Activated CD8-positive, alpha-beta T cell treated with anti-CD3 and anti-CD28 coated beads for 36 hours (primary cell): ENCODE measurements at regions not wholly inside any gene's neighbourhood (a gene's known extent, or its start where the extent isn't known, plus 50 kb on each side); places are given as distances from the start of the nearest gene placed in this dataset.

ENCODE experiments used
- ATAC-seq: fragments of 200-7000 bp; cut with Tn5 transposase; one replicate; pipeline ENCODE4 v1.10.0; 2021; ENCODE audit warnings: mild to moderate bottlenecking, moderate library complexity
- CTCF ChIA-PET: fragments of 350-600 bp; sonication (Branson Sonifier 250); formaldehyde crosslinking; loops from one replicate; lab custom pipeline; 2021; ENCODE audit warnings: antibody characterized with exemption; lab: Charles Lee
- POLR2A ChIA-PET: fragments of 350-600 bp; sonication (Branson Sonifier 250); formaldehyde crosslinking; loops from one replicate; lab custom pipeline; 2021; ENCODE audit warnings: antibody characterized with exemption; lab: Charles Lee
- DNase-seq: peaks from one replicate; pipeline ENCODE4 v3.0.0-alpha.2; 2020
- H3K27ac Mint-ChIP-seq: one replicate; pipeline ENCODE4 v1.8.0; 2021; ENCODE audit warnings: mild to moderate bottlenecking, mixed read lengths
- H3K27me3 Mint-ChIP-seq: one replicate; pipeline ENCODE4 v1.8.0; 2021; ENCODE audit warnings: mixed read lengths
- H3K36me3 Mint-ChIP-seq: one replicate; pipeline ENCODE4 v1.8.0; 2021; ENCODE audit warnings: low read depth, mixed read lengths
- H3K4me1 Mint-ChIP-seq: one replicate; pipeline ENCODE4 v1.8.0; 2021; ENCODE audit warnings: low read depth, mixed read lengths
- H3K4me3 Mint-ChIP-seq: one replicate; pipeline ENCODE4 v1.8.0; 2021; ENCODE audit warnings: mild to moderate bottlenecking, moderate library complexity, mixed read lengths
- H3K9me3 Mint-ChIP-seq: one replicate; pipeline ENCODE4 v1.8.0; 2021; ENCODE audit warnings: mixed read lengths
- intact Hi-C: fragments of 100-400 bp; cut with micrococcal nuclease; formaldehyde crosslinking; loops from one replicate; pipeline ENCODE4 v1.10.0; 2022
- TF ChIP-seq, protein P1 (sequence below): fragments of 200-600 bp; IDR thresholded peaks from one replicate; pipeline ENCODE4 v1.8.0; 2022; ENCODE audit warnings: antibody characterized with exemption, mild to moderate bottlenecking

- Mint-ChIP-seq H3K27ac (no peak overlapping the region), H3K27me3 (peaks cover 3% of the 10 kb centered on the region), H3K4me3 (no peak overlapping the region), H3K4me1 (no peaks in the 10 kb centered on the region), H3K36me3 (no peaks in the 10 kb centered on the region), H3K9me3 (no peaks in the 10 kb centered on the region)
- ChIA-PET POLR2A (no interaction called here), CTCF (no interaction called here)
- intact Hi-C loops: no loop called here
- ATAC-seq: no peak
- no peak for DNase-seq
- TF ChIP-seq, protein P1, sequence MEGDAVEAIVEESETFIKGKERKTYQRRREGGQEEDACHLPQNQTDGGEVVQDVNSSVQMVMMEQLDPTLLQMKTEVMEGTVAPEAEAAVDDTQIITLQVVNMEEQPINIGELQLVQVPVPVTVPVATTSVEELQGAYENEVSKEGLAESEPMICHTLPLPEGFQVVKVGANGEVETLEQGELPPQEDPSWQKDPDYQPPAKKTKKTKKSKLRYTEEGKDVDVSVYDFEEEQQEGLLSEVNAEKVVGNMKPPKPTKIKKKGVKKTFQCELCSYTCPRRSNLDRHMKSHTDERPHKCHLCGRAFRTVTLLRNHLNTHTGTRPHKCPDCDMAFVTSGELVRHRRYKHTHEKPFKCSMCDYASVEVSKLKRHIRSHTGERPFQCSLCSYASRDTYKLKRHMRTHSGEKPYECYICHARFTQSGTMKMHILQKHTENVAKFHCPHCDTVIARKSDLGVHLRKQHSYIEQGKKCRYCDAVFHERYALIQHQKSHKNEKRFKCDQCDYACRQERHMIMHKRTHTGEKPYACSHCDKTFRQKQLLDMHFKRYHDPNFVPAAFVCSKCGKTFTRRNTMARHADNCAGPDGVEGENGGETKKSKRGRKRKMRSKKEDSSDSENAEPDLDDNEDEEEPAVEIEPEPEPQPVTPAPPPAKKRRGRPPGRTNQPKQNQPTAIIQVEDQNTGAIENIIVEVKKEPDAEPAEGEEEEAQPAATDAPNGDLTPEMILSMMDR: no peak
Measured at GRCh38 chr2:238636269-238637073, 209.7 kb downstream of the ASB1 start.

DNA sequence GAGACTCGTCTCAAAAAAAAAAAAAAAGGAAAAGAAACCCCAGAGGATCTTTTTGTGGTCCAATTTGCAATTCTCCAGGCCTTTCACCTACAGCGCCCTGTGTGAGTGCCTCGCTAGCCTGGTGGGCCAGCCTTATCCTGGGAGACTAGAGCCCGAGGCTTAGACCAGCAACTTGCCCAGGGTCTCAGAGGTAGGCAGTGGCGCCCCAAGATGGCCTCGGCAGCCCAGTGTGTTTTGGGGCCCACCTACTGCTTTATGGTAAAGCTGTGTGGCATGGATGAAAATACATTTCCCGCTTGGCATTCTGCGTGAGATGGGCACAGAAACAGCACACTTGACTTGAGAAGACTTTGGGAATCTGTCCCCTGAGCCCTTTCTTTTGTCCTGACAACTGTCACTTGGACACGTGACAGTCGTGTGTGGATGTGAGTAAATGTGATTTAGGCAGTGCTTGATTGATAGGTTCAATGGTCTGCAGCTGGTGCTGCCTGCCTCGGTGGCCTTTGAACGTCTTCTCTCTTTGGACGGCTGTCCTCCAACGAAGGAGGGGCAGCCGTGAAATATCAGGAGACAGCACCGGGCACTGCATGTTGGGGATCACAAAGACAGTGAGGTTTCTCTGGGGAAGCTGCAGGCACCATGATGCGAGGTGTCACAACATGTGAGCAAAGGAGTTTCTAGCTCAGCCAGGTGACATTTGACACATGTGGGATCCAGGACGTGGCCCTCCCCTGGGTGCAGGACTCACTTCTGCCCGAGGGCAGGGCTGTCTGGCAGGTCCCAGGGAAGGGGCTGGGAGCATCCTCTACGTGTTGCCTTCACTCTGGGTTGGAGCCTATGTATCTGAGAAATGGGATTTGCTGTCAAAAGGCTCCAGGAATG lies 209.5 kb upstream of the TWIST2 start:
- DNase-seq: no peak
- POLR2A ChIA-PET: no interaction called here
- intact Hi-C loops: no loop called here

GRCh38 chr2:238638982-238639628 lies 208.8 kb upstream of the TWIST2 start:
- TF ChIP-seq, protein P1: no peak
- DNase-seq (no peak), ATAC-seq (no peak)
- POLR2A ChIA-PET: no interaction called here
- Mint-ChIP-seq H3K9me3 (no peaks in the 10 kb centered on the region), H3K4me3 (no peak overlapping the region), H3K27ac (no peak overlapping the region), H3K27me3 (peaks cover 3% of the 10 kb centered on the region), H3K36me3 (no peaks in the 10 kb centered on the region), H3K4me1 (peaks cover 8% of the 10 kb centered on the region)
- intact Hi-C loops: no loop called here
- CTCF ChIA-PET: no interaction called here

More for the DNA sequence above, 209.5 kb upstream of the TWIST2 start:
- Mint-ChIP-seq H3K27ac (no peak overlapping the region), H3K9me3 (no peaks in the 10 kb centered on the region), H3K36me3 (no peaks in the 10 kb centered on the region), H3K27me3 (peaks cover 3% of the 10 kb centered on the region), H3K4me3 (no peak overlapping the region), H3K4me1 (peaks cover under 1% of the 10 kb centered on the region)
- TF ChIP-seq, protein P1: no peak
- CTCF ChIA-PET: no interaction called here
- no peak for ATAC-seq

DNA sequence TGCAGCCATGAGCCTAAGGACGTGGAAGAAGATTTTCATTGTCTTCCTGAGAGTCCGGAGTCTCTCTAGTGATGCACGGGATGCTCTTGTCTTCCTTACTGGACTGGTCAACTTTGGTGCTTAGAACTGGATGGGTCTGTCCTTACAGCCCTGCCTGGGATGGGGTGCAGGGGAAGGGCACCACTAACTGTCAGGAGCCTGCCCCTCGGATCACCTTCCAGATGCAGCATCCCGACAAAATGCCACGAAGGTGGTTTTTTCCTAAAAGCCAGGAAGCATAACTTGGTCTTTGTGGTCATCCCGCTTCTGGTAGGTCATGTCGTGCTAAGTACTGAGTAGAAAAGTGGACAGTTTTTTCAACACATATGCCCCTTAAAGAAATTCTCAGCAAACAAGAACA lies 207.4 kb upstream of the TWIST2 start:
- ATAC-seq (no peak), DNase-seq (no peak)
- TF ChIP-seq, protein P1: no peak
- POLR2A ChIA-PET: no interaction called here
- Mint-ChIP-seq H3K27ac (no peak overlapping the region), H3K9me3 (no peaks in the 10 kb centered on the region), H3K27me3 (peaks cover 3% of the 10 kb centered on the region), H3K4me3 (no peak overlapping the region), H3K36me3 (no peaks in the 10 kb centered on the region), H3K4me1 (peaks cover 12% of the 10 kb centered on the region)
- CTCF ChIA-PET: no interaction called here
- intact Hi-C loops: no loop called here
